Erythroblast (primary cell): ENCODE measurements at regions not wholly inside any gene's neighbourhood (a gene's known extent, or its start where the extent isn't known, plus 50 kb on each side); places are given as distances from the start of the nearest gene placed in this dataset.

Experiments
- GATA1 ChIP-seq: IDR thresholded peaks from 2 replicates; pipeline ENCODE4 v1.6.1; 2011; ENCODE audit warnings: low read depth, mild to moderate bottlenecking, control low read depth, low read length, moderate library complexity
- POLR2A ChIP-seq: IDR thresholded peaks from 2 replicates; pipeline ENCODE4 v1.6.1; 2011; ENCODE audit warnings: mild to moderate bottlenecking, low read length

DNA sequence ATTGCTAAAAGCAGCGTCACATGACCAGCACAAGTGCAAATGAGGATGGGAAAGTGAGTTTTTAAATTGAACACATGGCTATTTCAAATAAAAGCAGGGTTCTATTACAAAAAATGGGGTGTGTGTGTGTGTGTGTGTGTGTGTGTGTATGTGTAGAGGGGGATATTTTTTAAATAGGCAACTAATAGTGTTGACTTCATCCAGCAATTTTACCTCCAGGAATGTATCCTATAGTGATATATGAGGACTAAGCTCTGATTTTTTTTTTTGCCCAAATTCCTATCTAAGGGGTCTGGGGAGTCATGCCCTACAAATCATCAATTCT lies 78.9 kb upstream of the AMN1 start:
- TF ChIP-seq POLR2A (no peak), GATA1 (no peak)
